Mammary epithelial cell (primary cell): ENCODE measurements at regions not wholly inside any gene's neighbourhood (a gene's known extent, or its start where the extent isn't known, plus 50 kb on each side); places are given as distances from the start of the nearest gene placed in this dataset.

ENCODE experiments used
- CTCF ChIP-seq, 2 donors: IDR thresholded peaks in 1 of 2; conservative IDR thresholded peaks in 1 of 2; 2 replicates each; pipeline ENCODE4 v1.5.1; 2011 to 2012; ENCODE audit warnings: inconsistent platforms in 2 of 2, low read length in 2 of 2, mild to moderate bottlenecking in 2 of 2, control low read depth in 1 of 2, low read depth in 1 of 2; ENCODE audit not compliant: insufficient read depth in 1 of 2; ENCODE audit errors: extremely low read depth in 1 of 2
- EZH2 ChIP-seq: IDR thresholded peaks from 2 replicates; pipeline ENCODE4 v1.6.1; 2012; ENCODE audit warnings: low read length, inconsistent platforms, borderline replicate concordance

- TF ChIP-seq EZH2 (no peak), CTCF (conservative IDR thresholded peaks at IDR 0.05 in 1 of 2, IDR thresholded peaks at IDR 0.05 in 1 of 2; ENCODE audit: extremely low read depth in 1 of 2, insufficient read depth in 1 of 2, low read depth in 1 of 2, low read length in 2 of 2) (no peak)
Observed at GRCh38 chr3:59244343-59244742, 194.5 kb upstream of the CFAP20DC start.
